PC-3 (cell line): ENCODE measurements at regions not wholly inside any gene's neighbourhood (a gene's known extent, or its start where the extent isn't known, plus 50 kb on each side); places are given as distances from the start of the nearest gene placed in this dataset.

ENCODE experiments used
- EZH2 ChIP-seq: fragments of 300-600 bp; sonication (generic); IDR thresholded peaks from one replicate; pipeline ENCODE4 v1.6.1; 2017; ENCODE audit warnings: antibody characterized with exemption, mild to moderate bottlenecking, low read length; ENCODE audit not compliant: unreplicated experiment
- TF ChIP-seq, protein P1 (sequence below): fragments of 300-600 bp; sonication (generic); conservative IDR thresholded peaks from 2 replicates; pipeline ENCODE4 v1.5.1; 2017; ENCODE audit warnings: antibody characterized with exemption, low read depth, mild to moderate bottlenecking, low read length

DNA sequence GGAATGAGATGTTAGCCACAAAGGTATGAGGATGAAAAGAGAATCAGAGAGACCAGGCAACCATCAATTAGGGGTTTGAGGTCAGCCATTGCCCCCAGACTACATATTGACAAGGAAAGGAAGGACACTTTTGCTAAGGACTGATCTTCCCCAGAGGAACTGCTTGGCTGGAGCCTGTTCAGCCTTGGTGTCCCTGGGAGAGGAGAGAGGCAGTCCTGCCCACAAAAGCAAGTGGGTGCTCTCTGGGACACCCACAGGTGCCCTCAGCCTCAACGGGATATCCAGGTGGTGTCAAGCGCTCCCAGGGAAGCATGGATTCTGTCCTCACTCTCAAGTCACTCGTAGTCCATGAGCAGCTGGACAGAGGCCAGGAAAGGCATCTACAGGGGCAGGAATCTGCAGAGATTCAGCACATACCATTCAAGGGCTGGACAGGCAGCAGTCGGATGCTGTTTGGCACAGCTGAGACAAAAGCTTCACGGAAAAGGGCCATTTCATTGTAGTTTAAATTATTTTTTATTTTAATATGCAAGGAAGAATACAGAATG is 166.2 kb downstream of the UACA start:
- TF ChIP-seq, protein P1, sequence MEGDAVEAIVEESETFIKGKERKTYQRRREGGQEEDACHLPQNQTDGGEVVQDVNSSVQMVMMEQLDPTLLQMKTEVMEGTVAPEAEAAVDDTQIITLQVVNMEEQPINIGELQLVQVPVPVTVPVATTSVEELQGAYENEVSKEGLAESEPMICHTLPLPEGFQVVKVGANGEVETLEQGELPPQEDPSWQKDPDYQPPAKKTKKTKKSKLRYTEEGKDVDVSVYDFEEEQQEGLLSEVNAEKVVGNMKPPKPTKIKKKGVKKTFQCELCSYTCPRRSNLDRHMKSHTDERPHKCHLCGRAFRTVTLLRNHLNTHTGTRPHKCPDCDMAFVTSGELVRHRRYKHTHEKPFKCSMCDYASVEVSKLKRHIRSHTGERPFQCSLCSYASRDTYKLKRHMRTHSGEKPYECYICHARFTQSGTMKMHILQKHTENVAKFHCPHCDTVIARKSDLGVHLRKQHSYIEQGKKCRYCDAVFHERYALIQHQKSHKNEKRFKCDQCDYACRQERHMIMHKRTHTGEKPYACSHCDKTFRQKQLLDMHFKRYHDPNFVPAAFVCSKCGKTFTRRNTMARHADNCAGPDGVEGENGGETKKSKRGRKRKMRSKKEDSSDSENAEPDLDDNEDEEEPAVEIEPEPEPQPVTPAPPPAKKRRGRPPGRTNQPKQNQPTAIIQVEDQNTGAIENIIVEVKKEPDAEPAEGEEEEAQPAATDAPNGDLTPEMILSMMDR: no peak
- TF ChIP-seq EZH2: no peak
